Right lung (tissue), 2 donors: ENCODE measurements at regions not wholly inside any gene's neighbourhood (a gene's known extent, or its start where the extent isn't known, plus 50 kb on each side); places are given as distances from the start of the nearest gene placed in this dataset.

Source experiments
- DNase-seq, 2 donors: peaks; one replicate each; pipeline ENCODE4 v3.0.0-alpha.2; 2013

DNA sequence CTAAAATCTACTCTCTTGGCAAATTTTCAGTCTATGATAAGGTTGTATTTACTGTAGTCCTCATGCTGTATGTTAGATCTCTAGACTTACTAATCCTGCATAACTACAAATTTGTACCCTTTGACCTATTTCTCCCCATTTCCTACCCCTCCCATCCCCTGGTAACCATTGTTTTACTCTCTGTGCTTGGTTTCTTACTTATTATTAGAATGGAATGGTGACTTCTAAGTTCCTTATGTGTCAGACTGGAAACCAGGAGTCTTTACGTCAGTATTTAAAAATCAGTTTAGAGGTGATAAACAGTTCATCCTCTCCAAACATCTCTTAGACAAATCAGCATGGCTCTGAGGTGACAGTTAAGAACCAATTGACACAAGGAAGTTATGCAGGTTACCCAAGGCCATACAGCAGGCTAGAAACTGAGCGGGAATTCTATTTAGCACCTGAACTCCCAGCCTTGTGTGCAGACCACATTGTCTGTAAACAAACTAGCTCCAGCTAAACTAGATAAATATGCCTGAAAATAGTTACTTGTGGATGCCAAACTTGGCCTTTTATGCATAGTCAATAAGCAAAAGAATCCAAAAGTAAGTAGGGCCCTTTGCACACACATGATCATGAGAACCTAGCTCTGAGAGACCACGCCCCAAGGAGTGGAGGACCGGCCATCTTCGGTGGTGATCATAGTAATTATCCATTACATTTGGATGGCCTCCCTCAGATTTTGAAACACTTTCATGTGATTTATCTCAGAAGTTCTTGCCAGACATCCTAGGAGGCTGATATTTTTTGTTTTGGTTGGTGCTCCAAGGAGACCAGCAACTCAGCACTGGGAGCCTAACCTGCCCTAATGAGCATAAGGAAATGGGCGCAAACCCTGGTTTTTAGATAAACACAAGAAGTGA lies 72.3 kb upstream of the BOC start:
- DNase-seq = no peak

DNA sequence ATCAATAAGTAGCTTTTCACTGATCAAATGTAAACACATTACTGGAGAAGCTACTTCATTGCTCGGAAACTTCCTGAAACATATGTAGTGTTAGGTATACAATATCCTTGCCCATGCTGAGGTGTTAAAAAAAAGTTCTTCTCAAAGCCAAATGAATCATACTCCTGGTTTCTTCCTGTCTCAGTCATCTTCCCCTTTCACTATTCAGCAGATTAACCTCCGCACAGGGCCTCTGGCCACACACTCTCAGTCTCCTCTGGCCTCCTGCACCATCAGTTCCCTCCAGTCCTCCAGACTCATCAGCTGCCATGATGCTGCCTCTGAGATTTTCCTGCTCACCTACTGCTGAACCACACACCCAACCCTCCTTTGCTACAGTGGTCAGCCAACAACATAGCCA lies 70.5 kb upstream of the BOC start:
- no peak for DNase-seq

DNA sequence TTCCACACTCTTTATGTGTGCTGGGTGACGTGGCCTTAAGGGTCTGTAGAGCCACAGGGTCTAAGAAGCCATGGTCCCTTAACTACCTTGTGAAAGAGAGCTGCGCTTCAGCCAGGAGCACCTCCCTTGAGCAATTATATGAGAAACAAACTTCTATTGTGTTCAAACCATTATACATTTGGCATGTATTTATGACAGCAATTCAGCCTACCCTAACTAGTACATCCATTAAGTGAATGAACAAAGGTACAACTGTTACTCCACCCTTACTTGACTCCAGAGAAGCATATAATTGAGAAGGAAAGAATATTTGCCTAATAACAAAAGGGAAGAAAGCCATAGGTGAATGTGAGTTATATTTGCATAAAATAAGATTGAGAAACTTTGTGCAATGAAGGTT lies 69.8 kb upstream of the BOC start:
- DNase-seq = no peak

DNA sequence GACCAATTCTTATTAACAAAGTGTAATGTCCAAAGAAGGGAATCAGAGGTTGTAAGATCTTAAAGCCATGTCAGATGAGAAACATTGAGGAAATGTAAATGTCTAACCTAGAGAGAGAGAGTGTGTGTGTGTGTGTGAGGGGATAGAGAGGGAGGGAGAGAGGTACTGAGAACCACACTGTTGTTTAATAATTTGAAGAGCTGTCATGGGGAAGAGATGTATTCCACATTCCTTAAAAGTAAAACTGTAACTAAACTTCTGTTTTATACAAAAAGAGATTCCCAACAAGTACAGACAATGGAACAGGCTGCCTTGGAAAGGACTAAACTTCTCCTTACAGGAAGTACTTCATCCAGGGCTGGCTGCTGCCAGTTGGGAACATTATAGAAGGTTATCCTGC lies 68.9 kb upstream of the BOC start:
- no peak for DNase-seq

DNA sequence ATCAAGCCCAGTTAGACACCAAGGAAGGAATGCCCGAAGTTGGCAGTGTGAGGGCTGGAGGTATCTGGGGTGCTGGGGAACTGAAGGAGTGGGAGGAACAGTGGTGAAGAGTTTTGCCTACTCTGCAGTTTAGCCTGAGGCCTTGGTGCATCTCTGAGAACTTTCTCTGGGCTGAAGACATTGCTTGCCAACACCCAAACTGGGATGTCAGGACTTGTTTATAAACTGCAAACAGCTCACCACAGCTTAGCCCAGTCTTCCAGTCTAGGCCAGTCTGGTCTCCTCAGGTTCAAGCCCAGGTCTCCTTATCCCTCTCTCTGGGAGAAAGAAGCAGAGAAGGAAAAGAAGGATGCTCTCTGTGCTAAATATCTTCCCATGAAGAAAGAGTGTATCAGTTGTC lies 68.0 kb upstream of the BOC start:
- DNase-seq = no peak

DNA sequence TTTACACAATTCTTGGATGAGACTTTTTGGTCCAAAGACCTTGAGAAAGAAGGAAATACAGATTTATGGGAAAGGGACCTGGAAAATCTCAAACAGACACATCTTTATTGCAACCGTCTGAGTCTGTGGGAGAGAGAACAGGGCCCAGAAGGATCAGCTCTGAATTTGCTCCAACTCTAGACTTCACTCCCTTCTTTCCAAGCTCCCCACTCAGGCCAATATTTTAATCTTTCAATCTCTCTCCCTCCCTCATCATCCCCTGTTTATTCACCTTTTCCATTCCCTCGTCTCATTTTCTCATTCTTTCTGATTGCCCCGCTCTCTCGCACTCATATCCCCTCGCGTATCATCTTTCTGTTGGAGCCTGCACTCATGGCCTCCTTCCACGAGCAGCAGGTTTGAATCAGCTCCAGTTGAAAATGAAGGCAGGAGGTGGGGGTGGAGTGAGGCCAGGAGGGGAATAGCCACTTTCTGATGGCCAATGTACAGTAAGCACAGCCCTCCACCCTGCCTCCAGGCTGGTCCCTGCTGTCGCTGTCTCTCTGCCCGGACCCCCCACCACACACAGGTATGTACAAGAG lies 63.6 kb upstream of the BOC start:
- no peak for DNase-seq

DNA sequence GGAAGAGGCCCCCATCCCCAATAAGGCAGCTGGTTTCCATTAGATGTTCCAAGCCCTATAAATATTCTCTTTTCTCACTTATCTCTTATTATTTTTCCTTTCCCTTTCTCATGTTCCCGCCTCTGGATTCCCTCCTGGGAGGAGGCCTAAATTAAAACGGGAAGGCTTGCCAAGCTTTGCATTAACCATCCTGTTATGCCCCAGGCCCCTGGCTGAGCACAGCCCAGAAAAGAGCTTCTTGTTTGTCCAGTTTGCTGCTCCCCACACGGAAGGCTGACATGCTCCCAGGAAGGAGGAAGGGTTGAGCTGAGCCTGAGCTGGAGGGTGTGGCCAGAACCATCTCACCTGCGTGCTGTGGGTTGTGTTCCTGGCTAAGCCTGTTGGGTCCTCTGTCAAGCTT lies 63.1 kb upstream of the BOC start:
- no peak for DNase-seq

DNA sequence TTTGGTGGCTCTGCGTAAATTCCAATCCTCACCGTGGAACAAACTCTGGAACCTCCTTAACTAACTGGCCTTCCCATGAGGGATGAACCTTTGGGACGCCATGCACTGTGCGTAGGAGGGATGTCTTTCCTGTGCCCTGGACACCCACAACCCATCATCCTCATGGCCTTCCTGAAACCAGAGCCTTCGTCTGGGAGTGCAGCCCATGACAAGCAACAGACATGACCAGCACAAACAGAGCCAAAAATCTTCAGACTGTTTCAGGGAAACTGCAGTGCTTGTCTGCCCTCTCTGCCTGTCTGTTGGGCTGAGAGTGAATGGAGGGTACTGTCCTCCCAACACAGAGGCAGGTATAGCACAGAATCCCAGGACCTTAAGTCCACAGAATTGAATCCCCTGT lies 61.1 kb upstream of the BOC start:
- DNase-seq = no peak

DNA sequence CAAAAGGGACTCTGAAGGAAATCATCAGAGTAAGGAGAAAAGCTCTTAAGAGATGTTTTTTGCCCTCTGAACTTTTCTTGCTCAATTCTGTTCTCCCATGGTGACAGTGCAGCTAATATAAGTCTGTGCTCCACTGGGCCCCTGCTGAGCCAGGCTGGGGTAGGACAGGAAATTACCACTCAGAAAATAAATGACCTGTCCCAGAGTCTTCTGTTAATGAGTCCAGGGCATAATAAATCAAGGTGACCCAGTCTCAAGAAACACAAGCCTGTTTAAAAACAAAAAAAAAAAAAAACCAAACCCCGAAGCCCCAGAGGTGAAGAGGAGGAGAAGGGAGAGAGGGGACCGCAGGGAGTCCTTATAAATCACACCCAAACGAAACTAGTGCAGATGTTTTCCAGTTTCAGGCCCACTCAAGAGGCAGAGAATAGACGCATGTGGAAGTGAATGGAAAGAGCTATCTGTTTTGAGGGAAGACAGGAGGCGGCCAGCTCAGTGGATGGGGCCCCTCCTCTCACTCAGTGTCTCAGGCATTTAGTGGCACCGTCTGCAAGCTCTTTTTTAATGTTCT lies 59.8 kb upstream of the BOC start:
- DNase-seq = peak; percentile 38 to 39

DNA sequence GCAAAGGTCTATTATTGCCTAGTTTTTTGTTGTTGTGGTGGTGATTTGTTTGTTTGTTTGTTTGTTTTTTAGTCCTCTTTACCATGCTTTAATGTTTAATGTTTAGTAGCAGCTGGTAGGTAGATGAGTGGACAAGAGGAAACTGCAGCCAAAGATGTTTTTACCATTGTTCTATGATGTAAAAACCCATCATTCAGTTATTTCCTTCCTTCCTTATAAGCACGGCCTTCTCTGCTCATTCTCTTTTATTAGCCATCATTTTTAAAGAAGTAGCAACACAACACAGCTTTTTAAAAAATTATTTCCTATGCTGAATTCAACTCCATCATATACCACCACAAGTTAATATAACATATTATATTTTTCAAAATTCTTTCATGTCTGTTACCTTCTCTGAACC lies 58.5 kb upstream of the BOC start:
- no peak for DNase-seq

DNA sequence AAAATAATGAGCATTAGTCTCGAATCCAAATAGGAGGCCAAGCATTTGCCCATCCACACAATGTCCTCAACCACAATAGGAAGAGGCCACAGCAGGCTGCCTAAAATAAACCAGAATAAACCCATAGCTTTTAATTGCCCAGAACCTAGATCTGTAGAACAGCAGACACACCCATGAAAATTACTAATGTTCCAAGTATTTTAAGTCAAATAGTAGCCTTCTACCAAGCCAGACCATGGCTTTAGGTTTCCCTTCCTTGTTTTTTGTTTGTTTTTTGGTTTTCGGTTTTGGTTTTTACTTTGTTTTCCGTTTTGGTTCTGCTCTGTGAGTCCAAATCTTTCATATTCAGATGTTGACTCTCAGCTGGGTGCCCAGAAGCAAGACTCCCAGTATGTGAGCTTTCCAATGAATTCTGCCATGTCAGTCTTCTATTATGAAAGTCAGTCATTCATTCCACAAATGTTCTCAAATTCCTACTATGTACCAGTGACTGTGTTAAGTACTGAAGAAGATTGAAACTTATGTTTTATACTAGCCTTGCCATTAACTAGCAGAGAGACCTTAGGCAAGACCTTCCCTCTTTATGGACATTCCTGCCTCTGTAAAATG lies 57.8 kb upstream of the BOC start:
- no peak for DNase-seq

DNA sequence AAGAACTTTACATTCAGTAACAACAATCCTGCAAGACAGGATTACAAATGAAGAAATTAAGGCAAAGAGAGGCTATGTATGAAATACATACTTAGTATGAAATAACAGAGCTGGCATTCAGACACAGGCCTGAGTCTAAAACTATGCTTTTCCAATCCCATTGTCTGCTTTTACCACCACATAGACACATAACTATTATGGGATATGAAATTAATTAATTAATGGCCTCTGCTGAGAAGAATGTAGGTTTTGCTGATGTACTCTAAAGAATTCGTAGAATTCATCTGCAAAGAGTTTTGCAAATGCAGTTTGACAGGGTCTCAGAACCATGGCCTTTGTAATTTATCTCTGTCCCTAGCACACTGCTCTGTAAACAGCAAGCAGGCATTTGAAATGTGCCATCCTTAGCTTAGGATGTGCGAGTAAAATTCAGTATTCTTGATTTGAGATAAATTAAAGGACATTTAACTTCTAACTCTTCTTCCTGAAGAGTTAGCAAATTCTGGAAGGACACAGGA lies 54.5 kb upstream of the BOC start:
- DNase-seq = no peak

DNA sequence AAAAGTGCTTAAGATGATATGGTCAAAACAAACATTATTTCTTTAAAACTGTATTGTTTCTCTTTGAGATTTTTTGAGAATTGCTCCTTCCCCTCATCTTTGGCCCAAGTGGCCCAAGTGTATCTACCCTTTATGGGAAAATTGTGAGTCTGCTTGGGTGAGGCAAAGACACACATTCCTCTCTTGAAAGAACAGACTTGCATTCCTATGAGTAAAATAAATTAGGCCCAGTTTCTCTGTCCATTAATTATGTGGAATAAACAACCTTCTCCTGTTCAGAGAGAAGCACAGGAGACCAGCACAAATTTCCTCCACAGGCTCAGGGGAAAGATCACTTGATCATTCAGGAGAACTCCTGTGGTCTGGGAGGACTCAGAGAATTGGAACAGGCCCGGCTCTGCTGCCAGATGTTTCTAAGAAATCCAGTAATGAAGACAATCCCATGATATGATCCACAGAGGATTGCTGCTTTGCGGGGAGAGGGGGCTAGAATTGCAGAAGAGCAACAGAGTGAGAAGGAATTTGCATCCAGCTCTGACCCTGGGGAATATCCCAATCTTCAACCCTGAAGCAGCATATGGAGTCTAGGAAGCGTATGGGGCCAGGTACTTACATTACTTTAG lies 53.8 kb upstream of the BOC start:
- DNase-seq = no peak

DNA sequence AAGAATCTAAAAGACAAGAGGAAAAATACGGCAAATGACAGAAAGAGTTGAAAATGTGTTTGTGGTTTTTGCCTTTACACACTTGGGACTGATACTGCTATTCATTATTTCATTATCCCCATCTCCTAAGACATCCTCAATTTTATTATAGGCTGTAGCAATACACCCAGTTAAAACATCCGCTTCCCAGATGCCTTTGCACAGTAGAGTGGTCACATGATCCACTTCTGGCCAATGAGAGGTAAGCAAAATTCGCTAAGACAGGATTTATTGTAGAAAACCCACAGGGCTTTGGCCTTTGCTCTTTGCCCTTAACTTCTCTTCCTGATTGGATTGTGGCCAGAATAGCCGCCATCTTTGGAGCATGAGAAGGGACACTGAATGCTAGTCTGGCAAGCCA lies 53.2 kb upstream of the BOC start:
- no peak for DNase-seq
